ENCODE measurements at regions not wholly inside any gene's neighbourhood (a gene's known extent, or its start where the extent isn't known, plus 50 kb on each side); places are given as distances from the start of the nearest gene placed in this dataset.

DNA sequence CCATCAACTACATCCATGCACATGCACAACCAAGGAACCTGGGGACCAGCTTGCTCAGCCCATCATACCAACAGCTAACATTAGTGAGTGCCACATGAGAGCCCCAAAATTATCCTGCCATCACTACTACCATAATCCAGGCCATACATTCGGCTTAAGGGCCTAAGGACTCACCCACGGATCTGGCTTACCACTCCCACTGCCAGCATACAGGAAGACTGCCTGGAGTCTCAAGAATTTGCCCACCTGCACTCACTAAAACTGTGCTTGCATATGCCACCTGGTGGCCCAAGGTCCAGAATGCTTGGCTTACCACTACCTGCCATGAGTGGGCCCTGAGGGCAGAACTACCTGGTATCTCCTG lies 1562.9 kb upstream of the PRR20A start:
- no peaks in the 10 kb centered on the region for H3K79me1 ChIP-seq (ENCODE audit: low read depth, low read length)
- ChIA-PET POLR2A (ENCODE audit: partially characterized antibody) (interaction anchor here (0.9 to 3.4 kb wide), 14 partner anchors 8 to 544 kb away, joined by 3 to 23 read pairs (median 6); no protein-coding TSS in a partner anchor), CTCF (ENCODE audit: partially characterized antibody) (interaction anchor here (1.5 to 2.6 kb wide), 2 partner anchors 9 to 37 kb away, joined by 4 to 7 read pairs; no protein-coding TSS in a partner anchor)
- H3K4me3 ChIP-seq (ENCODE audit: extremely low read depth in 1 of 4, insufficient read depth in 2 of 4, low read depth in 3 of 4, low read length in 4 of 4), result peak overlapping the region; percentile 48 to 67 (median 53)
- peak overlapping the region; percentile 93 to 94 for H3K4me2 ChIP-seq (ENCODE audit: insufficient read depth in 1 of 2, low read depth in 2 of 2, low read length in 2 of 2)
- H4K5ac ChIP-seq (ENCODE audit: insufficient read length, low read depth, low read length), result peak overlapping the region; percentile 67
- H3K18ac ChIP-seq (ENCODE audit: extremely low read depth, low read length), result peak overlapping the region; percentile 89
- H4K20me1 ChIP-seq (replicated peaks in 1 of 2; ENCODE audit: control insufficient read depth in 1 of 2, insufficient read depth in 2 of 2, low read length in 2 of 2), result peaks cover 14 to 17% of the 10 kb centered on the region in 2 experiments
- FAIRE-seq (peak; percentile 13), DNase-seq (ENCODE audit: low read depth in 1 of 2, low spot score in 2 of 2) (no peak)
- TF ChIP-seq CHD2 (IDR thresholded peaks at IDR 0.05; ENCODE audit: low read length) (no peak), BACH1 (IDR thresholded peaks at IDR 0.05; ENCODE audit: low read length) (no peak), EZH2 (IDR thresholded peaks at IDR 0.05; ENCODE audit: low read depth, low read length, severe bottlenecking) (no peak), CHD1 (IDR thresholded peaks at IDR 0.05; ENCODE audit: low read depth, low read length) (peak; percentile 46; the same call in 1 of the 2 replicates), POLR2AphosphoS5 (IDR thresholded peaks at IDR 0.05; ENCODE audit: low read depth, low read length) (peak; percentile 50), TEAD4 (IDR thresholded peaks at IDR 0.05; ENCODE audit: low read depth, low read length) (peak; percentile 60; the same call in 1 of the 2 replicates), RXRA (IDR thresholded peaks at IDR 0.05; ENCODE audit: insufficient read depth, low read depth, low read length) (no peak), RAD21 (IDR thresholded peaks at IDR 0.05 in 1 of 2, conservative IDR thresholded peaks at IDR 0.05 in 1 of 2; ENCODE audit: low read depth in 2 of 2, low read length in 2 of 2) (peak in 1 of 2 experiments; percentile 21; a peak in 1 of 4 replicates), SIN3A (conservative IDR thresholded peaks at IDR 0.05 in 1 of 2, IDR thresholded peaks at IDR 0.05 in 1 of 2; ENCODE audit: low read depth in 1 of 2, low read length in 2 of 2) (peak in 1 of 2 experiments; percentile 64; a peak in 1 of 4 replicates)
- TF ChIP-seq, protein P1, sequence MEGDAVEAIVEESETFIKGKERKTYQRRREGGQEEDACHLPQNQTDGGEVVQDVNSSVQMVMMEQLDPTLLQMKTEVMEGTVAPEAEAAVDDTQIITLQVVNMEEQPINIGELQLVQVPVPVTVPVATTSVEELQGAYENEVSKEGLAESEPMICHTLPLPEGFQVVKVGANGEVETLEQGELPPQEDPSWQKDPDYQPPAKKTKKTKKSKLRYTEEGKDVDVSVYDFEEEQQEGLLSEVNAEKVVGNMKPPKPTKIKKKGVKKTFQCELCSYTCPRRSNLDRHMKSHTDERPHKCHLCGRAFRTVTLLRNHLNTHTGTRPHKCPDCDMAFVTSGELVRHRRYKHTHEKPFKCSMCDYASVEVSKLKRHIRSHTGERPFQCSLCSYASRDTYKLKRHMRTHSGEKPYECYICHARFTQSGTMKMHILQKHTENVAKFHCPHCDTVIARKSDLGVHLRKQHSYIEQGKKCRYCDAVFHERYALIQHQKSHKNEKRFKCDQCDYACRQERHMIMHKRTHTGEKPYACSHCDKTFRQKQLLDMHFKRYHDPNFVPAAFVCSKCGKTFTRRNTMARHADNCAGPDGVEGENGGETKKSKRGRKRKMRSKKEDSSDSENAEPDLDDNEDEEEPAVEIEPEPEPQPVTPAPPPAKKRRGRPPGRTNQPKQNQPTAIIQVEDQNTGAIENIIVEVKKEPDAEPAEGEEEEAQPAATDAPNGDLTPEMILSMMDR (IDR thresholded peaks at IDR 0.05; ENCODE audit: control extremely low read depth in 1 of 3, insufficient read depth in 1 of 3, low read depth in 1 of 3, low read length in 3 of 3), result peak; percentile 21 to 30 (median 24)
- H3K36me3 ChIP-seq (ENCODE audit: control insufficient read depth in 2 of 4, insufficient read depth in 4 of 4, low read length in 3 of 4), result peaks cover 0 to 75% (median 35%) of the 10 kb centered on the region in 4 experiments; a peak in 7 of 8 replicates
- peaks cover 16% of the 10 kb centered on the region for H3K23me2 ChIP-seq (ENCODE audit: low read depth, low read length)
- 18% methylated on average over 2 of the region's 2 CpGs; no CpG with 5 or more reads in 1 of the 2 experiments for WGBS, 2 experiments (ENCODE audit: extremely low coverage in 1 of 2, insufficient coverage in 1 of 2, insufficient read length in 1 of 2, insufficient replicate concordance in 2 of 2, low coverage in 1 of 2, low lambda C conversion rate in 2 of 2, missing lambda C conversion rate in 1 of 2)
- peak overlapping the region; percentile 57; the same call in 1 of the 2 replicates for H2AK5ac ChIP-seq (ENCODE audit: low read depth, low read length)
- peak overlapping the region; percentile 75 for H3K56ac ChIP-seq (replicated peaks; ENCODE audit: insufficient read length, low read depth, low read length)
- peaks cover 0 to 18% (median 8%) of the 10 kb centered on the region in 4 experiments; a peak in 3 of 7 replicates for H3K4me1 ChIP-seq (replicated peaks in 1 of 4; ENCODE audit: control insufficient read depth in 3 of 4, insufficient read depth in 4 of 4, low read length in 3 of 4)
- no peaks in the 10 kb centered on the region for H3K9me3 ChIP-seq (ENCODE audit: insufficient read depth in 2 of 2, low read depth in 1 of 2, low read length in 1 of 2)
- no peak overlapping the region for H3K14ac ChIP-seq (ENCODE audit: insufficient read length)
- H2AFZ ChIP-seq (ENCODE audit: low read length), result no peak overlapping the region
- H3K9ac ChIP-seq (replicated peaks in 1 of 4; ENCODE audit: extremely low read depth in 1 of 4, low read depth in 3 of 4, low read length in 3 of 4), result peak overlapping the region in 3 of 4 experiments; percentile 39 to 62 (median 49); a peak in 6 of 7 replicates
- H2BK120ac ChIP-seq (replicated peaks; ENCODE audit: low read depth, low read length), result peak overlapping the region; percentile 44
- no peaks in the 10 kb centered on the region for H3K27me3 ChIP-seq (replicated peaks in 1 of 4; ENCODE audit: control insufficient read depth in 3 of 4, extremely low read depth in 1 of 4, insufficient read depth in 3 of 4, low read length in 3 of 4)
- H3K23ac ChIP-seq (ENCODE audit: insufficient read length), result no peak overlapping the region
- no peak overlapping the region for H2BK15ac ChIP-seq (ENCODE audit: low read length)
- H4K8ac ChIP-seq (ENCODE audit: extremely low read depth, insufficient read depth, low read length), result no peak overlapping the region
- peak overlapping the region; percentile 95 for H4K91ac ChIP-seq (replicated peaks; ENCODE audit: insufficient read length, low read length)
- peak overlapping the region; percentile 89 for H3K4ac ChIP-seq (replicated peaks; ENCODE audit: insufficient read length, low read depth, low read length)
- no peak overlapping the region for H2BK20ac ChIP-seq (ENCODE audit: low read length)
- H2BK5ac ChIP-seq (ENCODE audit: low read depth, low read length), result peak overlapping the region; percentile 78; the same call in 1 of the 2 replicates
- H3K79me2 ChIP-seq (ENCODE audit: control insufficient read depth in 1 of 2, insufficient read depth in 2 of 2, low read length in 2 of 2), result peaks cover 5 to 71% of the 10 kb centered on the region in 2 experiments; a peak in 3 of 4 replicates
- peak overlapping the region; percentile 51; the same call in 1 of the 2 replicates for H3K27ac ChIP-seq (ENCODE audit: low read depth, low read length)
- H2BK12ac ChIP-seq (ENCODE audit: low read depth, low read length), result no peak overlapping the region; the same call in 1 of the 2 replicates

All from H1 (cell line).